GM18868 (cell line): ENCODE measurements at regions not wholly inside any gene's neighbourhood (a gene's known extent, or its start where the extent isn't known, plus 50 kb on each side); places are given as distances from the start of the nearest gene placed in this dataset.
A peak's percentile ranks its signal among the peaks of the same experiment; 100 is the strongest.

Source experiments
- ATAC-seq: cut with Tn5 transposase; IDR thresholded peaks from one replicate; pipeline ENCODE4 v1.9.1; 2021; ENCODE audit warnings: mild to moderate bottlenecking, moderate library complexity; ENCODE audit not compliant: unreplicated experiment

GRCh38 chrX:3257471-3257870, 89.0 kb downstream of the MXRA5 start:
- no peak for ATAC-seq

- ATAC-seq, result no peak
Measured at GRCh38 chrX:3256868-3257267, 89.6 kb downstream of the MXRA5 start.

- ATAC-seq, result peak; percentile 47
Measured at GRCh38 chrX:3252744-3253143, 93.7 kb downstream of the MXRA5 start.

- no peak for ATAC-seq
Measured at GRCh38 chrX:3250966-3251365, 95.5 kb downstream of the MXRA5 start.

GRCh38 chrX:3244955-3245354, 101.5 kb downstream of the MXRA5 start:
- ATAC-seq, result no peak

GRCh38 chrX:3244203-3244743, 102.2 kb downstream of the MXRA5 start:
- ATAC-seq, result no peak

- ATAC-seq, result no peak
Measured at GRCh38 chrX:3232262-3232923, 114.1 kb downstream of the MXRA5 start.

GRCh38 chrX:3231766-3232165, 114.7 kb downstream of the MXRA5 start:
- ATAC-seq, result no peak

- no peak for ATAC-seq
Measured at GRCh38 chrX:3230496-3230895, 116.0 kb downstream of the MXRA5 start.

GRCh38 chrX:3227526-3227925, 118.9 kb downstream of the MXRA5 start:
- ATAC-seq, result no peak

GRCh38 chrX:3226087-3226486, 120.4 kb downstream of the MXRA5 start:
- ATAC-seq, result no peak

GRCh38 chrX:3221643-3222042, 124.8 kb downstream of the MXRA5 start:
- no peak for ATAC-seq

GRCh38 chrX:3219667-3220066, 126.8 kb downstream of the MXRA5 start:
- no peak for ATAC-seq

GRCh38 chrX:3219231-3219630, 127.2 kb downstream of the MXRA5 start:
- ATAC-seq, result no peak

- ATAC-seq, result no peak
Measured at GRCh38 chrX:3218442-3218841, 128.0 kb downstream of the MXRA5 start.

GRCh38 chrX:3216581-3217180, 129.8 kb downstream of the MXRA5 start:
- no peak for ATAC-seq

GRCh38 chrX:3215249-3215648, 131.2 kb downstream of the MXRA5 start:
- no peak for ATAC-seq

GRCh38 chrX:3206314-3206713, 140.1 kb downstream of the MXRA5 start:
- no peak for ATAC-seq

- no peak for ATAC-seq
Measured at GRCh38 chrX:3204606-3205005, 141.8 kb downstream of the MXRA5 start.

GRCh38 chrX:3195845-3196244, 150.6 kb downstream of the MXRA5 start:
- no peak for ATAC-seq

- ATAC-seq, result no peak
Measured at GRCh38 chrX:3192835-3193234, 151.6 kb downstream of the ARSF start.

GRCh38 chrX:3191796-3192195, 150.5 kb downstream of the ARSF start:
- no peak for ATAC-seq

GRCh38 chrX:3191201-3191600, 149.9 kb downstream of the ARSF start:
- no peak for ATAC-seq
